ENCODE measurements at regions not wholly inside any gene's neighbourhood (a gene's known extent, or its start where the extent isn't known, plus 50 kb on each side); places are given as distances from the start of the nearest gene placed in this dataset.
A peak's percentile ranks its signal among the peaks of the same experiment; 100 is the strongest.

DNA sequence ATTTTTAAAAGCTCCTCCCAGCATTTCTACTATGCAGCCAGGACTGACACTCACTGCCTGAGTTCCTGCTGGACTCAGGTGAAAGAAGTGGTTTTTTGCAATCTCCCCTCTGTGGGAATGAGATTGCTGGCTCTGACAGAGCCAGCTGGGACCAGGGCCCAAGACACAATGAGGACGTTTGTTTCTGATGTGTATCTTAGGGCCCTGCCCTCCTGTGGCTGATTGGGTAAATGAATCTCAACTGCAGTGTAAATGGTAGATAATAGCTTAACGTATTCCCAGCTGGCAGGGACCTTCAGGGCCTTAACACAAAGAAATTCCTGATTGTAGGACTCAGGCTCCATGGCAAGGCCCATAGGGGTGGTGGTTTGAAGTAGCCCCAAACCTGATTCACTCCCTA, 85.8 kb upstream of the PRPS1 start:
- Mint-ChIP-seq H3K9me3 (no peaks in the 10 kb centered on the region), H3K27ac (no peak overlapping the region), H3K36me3 (no peaks in the 10 kb centered on the region), H3K4me1 (no peaks in the 10 kb centered on the region), H3K27me3 (peaks cover 5% of the 10 kb centered on the region), H3K4me3 (no peak overlapping the region)
- CTCF ChIA-PET: interaction anchor here (1.0 to 1.9 kb wide), 3 partner anchors 112 to 351 kb away, joined by 3 to 6 read pairs (median 3); partner anchors contain the start of gene NCBP2L
- no peak for DNase-seq

GRCh38 chrX:107547621-107548020, 80.7 kb upstream of the PRPS1 start:
- Mint-ChIP-seq H3K36me3 (no peaks in the 10 kb centered on the region), H3K27me3 (peaks cover 4% of the 10 kb centered on the region), H3K4me1 (peaks cover 11% of the 10 kb centered on the region), H3K27ac (no peak overlapping the region), H3K9me3 (no peaks in the 10 kb centered on the region), H3K4me3 (no peak overlapping the region)
- no peak for DNase-seq
- CTCF ChIA-PET: no interaction called here

- no peaks in the 10 kb centered on the region for H3K9me3 Mint-ChIP-seq
- H3K27ac Mint-ChIP-seq: no peak overlapping the region
- H3K4me3 Mint-ChIP-seq: no peak overlapping the region
- CTCF ChIA-PET: no interaction called here
- H3K36me3 Mint-ChIP-seq: no peaks in the 10 kb centered on the region
- peaks cover 8% of the 10 kb centered on the region for H3K27me3 Mint-ChIP-seq
- DNase-seq: no peak
- peaks cover 11% of the 10 kb centered on the region for H3K4me1 Mint-ChIP-seq
These were observed 79.5 kb upstream of the PRPS1 start for GRCh38 chrX:107548775-107549174.

DNA sequence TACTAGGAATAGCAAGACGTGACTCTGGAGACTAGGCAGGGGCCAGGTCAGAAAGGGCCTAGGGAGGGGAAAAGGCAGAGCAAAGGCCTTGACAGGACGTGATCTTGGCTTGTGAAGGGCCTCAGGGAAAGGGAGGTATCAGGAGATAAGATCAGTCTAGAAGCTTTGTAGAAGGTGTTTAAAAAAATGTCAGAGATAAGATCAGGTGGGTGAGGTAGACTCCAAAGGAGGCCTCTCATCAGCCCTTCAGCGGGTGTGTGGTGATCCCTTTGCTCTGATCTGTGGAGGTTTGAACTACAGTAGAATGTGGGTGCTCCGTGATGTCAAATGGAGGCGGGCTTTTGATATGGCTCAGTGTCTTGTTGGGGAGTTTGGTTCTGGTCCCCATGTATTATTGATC, 78.8 kb upstream of the PRPS1 start:
- CTCF ChIA-PET: interaction anchor here (0.5 kb wide), 1 partner anchor 108 kb away, joined by 3 read pairs; no protein-coding TSS in a partner anchor
- Mint-ChIP-seq H3K27ac (no peak overlapping the region), H3K4me3 (no peak overlapping the region), H3K36me3 (no peaks in the 10 kb centered on the region), H3K27me3 (peaks cover 8% of the 10 kb centered on the region), H3K4me1 (peaks cover 11% of the 10 kb centered on the region), H3K9me3 (no peaks in the 10 kb centered on the region)
- peak; percentile 44 for DNase-seq

GRCh38 chrX:107551546-107551945, 76.8 kb upstream of the PRPS1 start:
- no peak overlapping the region for H3K4me3 Mint-ChIP-seq
- CTCF ChIA-PET: no interaction called here
- DNase-seq: no peak
- no peaks in the 10 kb centered on the region for H3K36me3 Mint-ChIP-seq
- no peaks in the 10 kb centered on the region for H3K9me3 Mint-ChIP-seq
- no peak overlapping the region for H3K27ac Mint-ChIP-seq
- peaks cover 8% of the 10 kb centered on the region for H3K27me3 Mint-ChIP-seq
- peaks cover 11% of the 10 kb centered on the region for H3K4me1 Mint-ChIP-seq

DNA sequence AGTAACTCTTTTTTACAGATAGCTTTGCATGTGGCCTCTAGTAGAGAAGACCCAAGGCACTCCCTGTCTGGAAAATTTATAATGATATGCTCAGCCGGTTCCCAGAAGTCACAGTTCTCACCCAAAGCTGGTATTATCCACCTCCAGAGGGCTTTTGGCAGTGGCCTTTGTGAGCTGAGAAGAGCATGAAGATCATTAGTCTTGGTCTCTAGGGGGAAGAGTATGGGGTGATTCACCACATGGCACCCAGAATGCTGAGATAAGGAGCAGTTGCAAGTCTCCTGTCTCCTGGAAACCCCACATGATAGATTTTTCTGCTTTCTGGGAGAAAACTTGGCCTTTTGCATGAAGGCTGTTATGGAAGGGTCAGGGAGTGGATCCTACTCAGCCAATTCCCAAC, 75.4 kb upstream of the PRPS1 start:
- H3K9me3 Mint-ChIP-seq: no peaks in the 10 kb centered on the region
- CTCF ChIA-PET: no interaction called here

DNA sequence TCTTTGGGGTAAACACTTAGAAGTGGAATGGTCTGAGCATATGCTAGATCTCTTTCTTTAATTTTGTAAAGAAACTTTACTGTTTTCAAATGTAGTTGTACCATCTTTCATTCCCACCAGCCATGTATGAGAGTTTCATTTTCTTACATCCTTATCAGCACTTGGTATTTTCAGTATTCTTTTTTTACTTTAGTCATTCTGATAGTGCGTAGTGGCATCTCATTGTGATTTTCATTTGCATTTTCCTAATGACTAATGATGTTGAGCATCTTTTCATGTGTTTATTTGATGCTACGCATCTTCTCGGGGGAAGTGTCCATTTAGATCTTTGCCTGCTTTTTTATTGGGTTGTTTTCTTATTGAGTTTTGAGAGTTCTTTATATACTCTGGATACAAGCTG, 71.3 kb upstream of the PRPS1 start:
- CTCF ChIA-PET: no interaction called here
- Mint-ChIP-seq H3K27ac (no peak overlapping the region), H3K27me3 (peaks cover 5% of the 10 kb centered on the region), H3K4me3 (no peak overlapping the region), H3K9me3 (no peaks in the 10 kb centered on the region), H3K4me1 (no peaks in the 10 kb centered on the region), H3K36me3 (no peaks in the 10 kb centered on the region)
- no peak for DNase-seq

More for the DNA sequence above, 75.4 kb upstream of the PRPS1 start:
- H3K36me3 Mint-ChIP-seq: no peaks in the 10 kb centered on the region
- no peak overlapping the region for H3K27ac Mint-ChIP-seq
- DNase-seq: no peak
- H3K4me1 Mint-ChIP-seq: peaks cover 11% of the 10 kb centered on the region
- H3K27me3 Mint-ChIP-seq: peaks cover 8% of the 10 kb centered on the region
- H3K4me3 Mint-ChIP-seq: no peak overlapping the region

DNA sequence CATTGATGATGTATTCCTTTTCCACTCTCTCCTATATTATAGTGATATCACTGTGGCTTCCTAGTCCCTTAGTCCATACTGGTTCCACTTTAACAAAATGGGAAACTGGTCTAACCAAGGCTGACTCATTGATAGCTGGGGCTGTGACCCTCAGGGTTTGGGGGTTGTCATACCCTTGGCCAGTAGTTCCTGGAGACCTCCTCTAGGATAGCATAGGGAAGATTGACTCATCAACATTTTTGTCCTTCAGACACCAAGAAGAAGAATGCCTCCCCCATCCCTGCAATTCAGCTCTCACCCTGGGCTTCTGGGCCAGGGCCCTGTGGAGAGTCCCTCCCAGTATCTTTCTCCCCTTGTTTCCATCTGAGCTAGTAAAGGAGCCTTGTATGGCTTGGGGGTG, 68.8 kb upstream of the PRPS1 start:
- H3K4me3 Mint-ChIP-seq: no peak overlapping the region
- H3K36me3 Mint-ChIP-seq: no peaks in the 10 kb centered on the region
- CTCF ChIA-PET: no interaction called here
- H3K9me3 Mint-ChIP-seq: no peaks in the 10 kb centered on the region
- H3K27ac Mint-ChIP-seq: no peak overlapping the region
- no peak for DNase-seq
- H3K27me3 Mint-ChIP-seq: peaks cover 5% of the 10 kb centered on the region
- no peaks in the 10 kb centered on the region for H3K4me1 Mint-ChIP-seq

- Mint-ChIP-seq H3K9me3 (no peaks in the 10 kb centered on the region), H3K36me3 (no peaks in the 10 kb centered on the region), H3K4me1 (no peaks in the 10 kb centered on the region), H3K27ac (no peak overlapping the region), H3K4me3 (no peak overlapping the region), H3K27me3 (peaks cover 5% of the 10 kb centered on the region)
- CTCF ChIA-PET: no interaction called here
- no peak for DNase-seq
These were observed 68.3 kb upstream of the PRPS1 start for GRCh38 chrX:107560041-107560440.

- Mint-ChIP-seq H3K4me3 (no peak overlapping the region), H3K27me3 (peaks cover 5% of the 10 kb centered on the region), H3K27ac (no peak overlapping the region), H3K9me3 (no peaks in the 10 kb centered on the region), H3K36me3 (no peaks in the 10 kb centered on the region), H3K4me1 (no peaks in the 10 kb centered on the region)
- CTCF ChIA-PET: no interaction called here
- no peak for DNase-seq
These were observed 67.3 kb upstream of the PRPS1 start for GRCh38 chrX:107560980-107561379.

DNA sequence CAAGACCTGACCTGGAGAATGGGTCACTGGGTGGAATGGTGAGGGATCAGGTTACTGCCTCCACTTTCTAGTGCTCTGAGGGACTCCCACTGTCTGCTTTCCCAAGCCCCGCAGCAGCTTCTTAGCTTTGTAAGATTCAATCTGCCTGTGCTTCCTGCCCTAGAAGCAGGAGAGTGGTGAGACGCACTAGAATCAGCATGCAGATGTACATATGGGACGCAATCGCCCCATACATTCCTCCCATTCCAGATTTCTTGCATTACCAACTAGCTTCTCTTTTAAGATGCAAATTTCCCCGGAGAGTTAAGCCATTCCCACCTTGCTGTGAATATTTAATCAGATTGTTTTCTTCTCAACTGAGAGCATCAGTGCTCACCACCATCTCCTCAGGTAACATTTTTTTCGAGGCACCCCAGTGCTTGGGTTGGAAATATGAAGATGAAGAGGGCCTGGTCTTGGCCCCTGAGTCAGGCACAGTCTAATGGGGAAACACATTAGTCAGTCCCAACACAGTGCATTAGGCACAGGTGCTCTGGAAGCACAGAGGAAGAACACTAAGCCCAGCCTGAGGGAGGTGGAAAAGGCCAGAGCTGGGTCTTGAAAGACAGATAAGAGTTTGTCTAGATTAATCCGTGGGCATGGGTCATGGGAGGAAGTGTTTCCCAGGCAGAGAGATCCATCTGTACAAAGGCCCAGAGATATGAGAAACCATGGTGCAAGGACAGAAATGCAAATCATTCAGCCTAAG, 66.7 kb upstream of the PRPS1 start:
- Mint-ChIP-seq H3K9me3 (no peaks in the 10 kb centered on the region), H3K4me1 (no peaks in the 10 kb centered on the region), H3K4me3 (no peak overlapping the region), H3K36me3 (no peaks in the 10 kb centered on the region), H3K27ac (no peak overlapping the region), H3K27me3 (peaks cover 8% of the 10 kb centered on the region)
- CTCF ChIA-PET: no interaction called here
- DNase-seq: no peak

GRCh38 chrX:107562482-107562881, 65.8 kb upstream of the PRPS1 start:
- Mint-ChIP-seq H3K4me1 (no peaks in the 10 kb centered on the region), H3K27me3 (peaks cover 8% of the 10 kb centered on the region), H3K36me3 (no peaks in the 10 kb centered on the region), H3K4me3 (no peak overlapping the region), H3K27ac (no peak overlapping the region), H3K9me3 (no peaks in the 10 kb centered on the region)
- no peak for DNase-seq
- CTCF ChIA-PET: no interaction called here

GRCh38 chrX:107563824-107564223, 64.5 kb upstream of the PRPS1 start:
- H3K4me3 Mint-ChIP-seq: no peak overlapping the region
- H3K9me3 Mint-ChIP-seq: no peaks in the 10 kb centered on the region
- no peak overlapping the region for H3K27ac Mint-ChIP-seq
- H3K27me3 Mint-ChIP-seq: peaks cover 8% of the 10 kb centered on the region
- no peaks in the 10 kb centered on the region for H3K36me3 Mint-ChIP-seq
- H3K4me1 Mint-ChIP-seq: no peaks in the 10 kb centered on the region
- CTCF ChIA-PET: no interaction called here
- DNase-seq: no peak

DNA sequence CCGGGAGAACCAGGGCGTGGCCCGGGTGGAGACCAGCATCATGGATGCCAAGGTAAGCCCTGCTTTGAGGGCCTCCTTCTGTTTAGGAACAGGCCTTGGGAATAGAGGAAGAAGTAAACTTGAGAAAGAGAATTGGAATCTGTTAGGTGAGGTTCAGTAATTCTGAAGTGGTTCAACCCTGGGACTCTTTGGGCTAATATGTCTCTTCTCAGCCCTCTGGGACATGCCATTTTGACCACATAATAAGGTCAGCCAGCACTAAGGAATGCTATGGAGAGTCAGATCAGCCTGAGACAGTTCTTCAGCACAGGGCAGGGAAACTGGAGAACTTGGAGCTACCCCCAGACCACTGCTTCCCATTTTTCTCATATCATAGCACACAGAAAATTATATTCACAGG, 63.3 kb upstream of the PRPS1 start:
- peaks cover 8% of the 10 kb centered on the region for H3K27me3 Mint-ChIP-seq
- CTCF ChIA-PET: no interaction called here
- no peaks in the 10 kb centered on the region for H3K36me3 Mint-ChIP-seq
- no peak overlapping the region for H3K4me3 Mint-ChIP-seq
- no peaks in the 10 kb centered on the region for H3K4me1 Mint-ChIP-seq
- DNase-seq: no peak
- H3K27ac Mint-ChIP-seq: no peak overlapping the region
- H3K9me3 Mint-ChIP-seq: no peaks in the 10 kb centered on the region

- CTCF ChIA-PET: no interaction called here
- H3K9me3 Mint-ChIP-seq: no peaks in the 10 kb centered on the region
- no peak for DNase-seq
These were observed 62.2 kb upstream of the PRPS1 start for GRCh38 chrX:107565931-107566603.

More at GRCh38 chrX:107565931-107566603, 62.2 kb upstream of the PRPS1 start:
- peaks cover 8% of the 10 kb centered on the region for H3K27me3 Mint-ChIP-seq
- no peaks in the 10 kb centered on the region for H3K4me1 Mint-ChIP-seq
- H3K36me3 Mint-ChIP-seq: no peaks in the 10 kb centered on the region
- H3K27ac Mint-ChIP-seq: no peak overlapping the region
- no peak overlapping the region for H3K4me3 Mint-ChIP-seq

Measured in activated naive CD4-positive, alpha-beta T cell treated with anti-CD3 and anti-CD28 coated beads, Interleukin-2, amount 10 ng/mL, durations not matched to agents 7 days and 5 days (primary cell).